GM12865 (cell line): ENCODE measurements at regions not wholly inside any gene's neighbourhood (a gene's known extent, or its start where the extent isn't known, plus 50 kb on each side); places are given as distances from the start of the nearest gene placed in this dataset.

Experiments used
- DNase-seq: peaks from one replicate; pipeline ENCODE4 v3.0.0; 2010; ENCODE audit warnings: low read depth
- H3K4me3 ChIP-seq: 2 replicates; pipeline ENCODE4 v1.5.1; 2011; ENCODE audit warnings: mild to moderate bottlenecking, low read depth, low read length, control low read depth
- CTCF ChIP-seq: IDR thresholded peaks from 2 replicates; pipeline ENCODE4 v1.5.1; 2011; ENCODE audit warnings: low read length, control low read depth, low read depth, inconsistent platforms; ENCODE audit not compliant: insufficient read depth; ENCODE audit errors: missing control alignments

GRCh38 chr1:218865591-218865990 lies 308.1 kb upstream of the LYPLAL1 start:
- no peak for DNase-seq
- TF ChIP-seq CTCF = no peak
- no peak overlapping the region for H3K4me3 ChIP-seq

- no peak for TF ChIP-seq CTCF
- H3K4me3 ChIP-seq = no peak overlapping the region
- DNase-seq = no peak
These were observed 307.2 kb upstream of the LYPLAL1 start for GRCh38 chr1:218866507-218866906.

DNA sequence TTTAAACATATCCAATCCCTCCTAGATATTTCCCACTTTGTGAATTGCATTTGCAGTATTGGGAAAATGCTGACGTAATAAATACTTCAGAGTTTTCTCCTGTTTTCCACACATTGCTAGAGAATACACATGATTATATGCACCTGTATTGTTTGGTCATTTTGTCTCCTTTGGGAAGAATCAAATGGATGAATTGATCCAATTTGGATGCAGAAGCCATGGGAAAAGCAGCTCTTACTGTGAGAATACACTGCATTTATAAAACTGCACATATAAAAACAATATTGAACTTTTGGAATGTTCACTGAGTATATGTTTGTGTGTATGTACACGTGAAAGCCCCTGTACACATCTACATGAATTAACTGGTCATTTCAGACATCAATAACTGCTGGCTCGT lies 306.6 kb upstream of the LYPLAL1 start:
- H3K4me3 ChIP-seq = no peak overlapping the region
- TF ChIP-seq CTCF = no peak
- DNase-seq = no peak

DNA sequence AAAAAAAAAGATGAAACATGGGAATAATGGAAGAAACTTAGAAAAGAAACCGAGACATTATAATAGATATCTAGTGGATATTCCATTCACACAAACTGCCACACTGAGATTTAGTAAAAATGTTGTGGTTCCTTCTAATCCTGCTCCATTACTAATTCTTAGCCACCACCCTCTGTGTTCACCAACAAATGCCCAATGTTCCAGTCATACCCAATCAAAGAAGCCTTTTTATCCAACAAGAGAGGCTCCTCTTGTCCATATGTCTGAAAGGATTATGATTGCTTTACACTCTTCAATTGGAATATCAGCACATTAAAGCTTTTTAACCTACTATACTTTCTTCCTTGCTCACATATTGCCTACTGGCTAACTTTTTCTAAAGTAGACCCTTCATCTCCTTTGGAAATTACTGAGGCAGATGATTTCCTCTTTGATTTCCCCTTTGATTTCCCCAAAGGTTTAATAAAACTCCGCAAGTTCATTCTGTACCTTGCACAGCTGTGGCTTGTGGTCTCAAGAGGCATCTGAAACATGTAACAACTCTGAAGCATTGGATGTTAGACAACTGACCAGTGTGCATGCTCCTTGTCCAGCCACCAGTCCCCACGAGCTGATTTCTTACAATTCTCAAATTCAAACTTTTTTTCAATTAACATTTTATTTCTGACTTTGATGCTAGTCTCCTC lies 305.6 kb upstream of the LYPLAL1 start:
- no peak for DNase-seq
- no peak for TF ChIP-seq CTCF
- no peak overlapping the region for H3K4me3 ChIP-seq

- DNase-seq = no peak
- no peak for TF ChIP-seq CTCF
- H3K4me3 ChIP-seq = no peak overlapping the region
These were observed 304.4 kb upstream of the LYPLAL1 start for GRCh38 chr1:218869276-218869675.

DNA sequence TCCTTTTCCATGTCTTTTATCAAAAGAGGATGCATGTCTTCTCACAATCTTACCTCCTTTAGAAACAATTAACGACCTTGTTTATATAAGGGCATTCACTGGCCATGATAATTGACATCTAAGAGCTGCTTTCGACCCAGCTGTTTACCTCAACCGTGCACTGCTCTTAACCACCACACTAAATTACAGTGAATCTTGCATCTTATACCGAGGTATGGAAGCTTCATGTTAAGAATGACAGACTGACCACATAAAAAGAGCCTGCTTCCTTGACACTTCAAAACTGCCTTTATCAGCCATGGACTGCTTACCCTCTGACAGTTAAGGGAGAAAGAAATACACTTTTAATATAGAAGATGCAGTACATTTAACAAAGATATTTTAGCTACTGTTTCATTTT lies 301.7 kb upstream of the LYPLAL1 start:
- no peak for TF ChIP-seq CTCF
- H3K4me3 ChIP-seq = no peak overlapping the region
- no peak for DNase-seq

- no peak for TF ChIP-seq CTCF
- H3K4me3 ChIP-seq = no peak overlapping the region
- DNase-seq = no peak
These were observed 300.8 kb upstream of the LYPLAL1 start for GRCh38 chr1:218872928-218873327.
